ENCODE measurements at regions not wholly inside any gene's neighbourhood (a gene's known extent, or its start where the extent isn't known, plus 50 kb on each side); places are given as distances from the start of the nearest gene placed in this dataset.

GRCh38 chr4:135598151-135598550, 1396.6 kb upstream of the PABPC4L start:
- TF ChIP-seq EZH2 (IDR thresholded peaks at IDR 0.05) (no peak), FOXP2 (optimal IDR thresholded peaks at IDR 0.05; ENCODE audit: control extremely low read depth, extremely low read length, insufficient read depth) (no peak), POLR2AphosphoS5 (IDR thresholded peaks at IDR 0.05; ENCODE audit: borderline replicate concordance, low read depth, low read length) (no peak)

All from SK-N-MC (cell line).